Activated CD4-positive, CD25-positive, alpha-beta regulatory T cell treated with anti-CD3 and anti-CD28 coated beads, Interleukin-2, amount 50 U/mL, for 24 hours (primary cell): ENCODE measurements at regions not wholly inside any gene's neighbourhood (a gene's known extent, or its start where the extent isn't known, plus 50 kb on each side); places are given as distances from the start of the nearest gene placed in this dataset.

ENCODE experiments used
- ATAC-seq, 2 donors: fragments of 150-1000 bp; cut with Tn5 transposase; one replicate each; pipeline ENCODE4 v1.10.0; 2021; ENCODE audit warnings: mild to moderate bottlenecking in 1 of 2, moderate library complexity in 1 of 2

DNA sequence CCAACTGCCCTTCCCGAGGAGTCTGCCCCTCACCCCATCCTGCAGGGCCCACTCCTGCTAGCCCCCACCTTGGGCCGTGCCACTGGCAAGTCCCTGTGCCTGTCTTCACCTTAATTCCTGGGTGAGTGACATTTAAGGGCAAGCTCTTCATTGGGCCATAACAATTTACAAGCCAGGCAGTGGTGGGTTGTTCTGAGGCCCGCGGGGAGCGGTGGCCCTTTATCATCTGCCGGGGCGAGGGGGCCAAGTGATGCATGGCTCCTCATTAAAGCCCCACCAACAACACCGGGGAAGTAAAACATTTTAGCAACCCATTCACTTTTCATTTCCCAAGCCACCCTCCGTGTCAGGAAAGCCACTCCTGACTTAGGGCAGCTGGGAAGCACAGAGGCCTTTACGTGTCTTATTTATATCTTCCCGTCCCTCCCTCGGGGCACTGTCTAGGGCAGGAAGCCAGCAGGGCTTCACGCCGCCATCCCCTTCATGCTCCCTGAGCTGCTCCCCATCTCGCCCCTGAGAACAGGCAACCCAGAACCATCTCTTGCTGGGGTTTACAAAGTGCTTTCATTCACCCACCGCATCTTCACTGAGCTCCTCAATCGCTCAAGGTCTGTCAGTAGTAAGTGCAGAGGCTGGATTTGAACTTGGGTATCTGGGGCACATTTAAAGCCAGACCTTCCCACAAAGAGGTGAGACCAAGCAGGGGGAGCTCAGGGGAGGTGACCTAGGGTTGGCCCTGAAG lies 55.5 kb upstream of the CCDC167 start:
- ATAC-seq, result no peak

DNA sequence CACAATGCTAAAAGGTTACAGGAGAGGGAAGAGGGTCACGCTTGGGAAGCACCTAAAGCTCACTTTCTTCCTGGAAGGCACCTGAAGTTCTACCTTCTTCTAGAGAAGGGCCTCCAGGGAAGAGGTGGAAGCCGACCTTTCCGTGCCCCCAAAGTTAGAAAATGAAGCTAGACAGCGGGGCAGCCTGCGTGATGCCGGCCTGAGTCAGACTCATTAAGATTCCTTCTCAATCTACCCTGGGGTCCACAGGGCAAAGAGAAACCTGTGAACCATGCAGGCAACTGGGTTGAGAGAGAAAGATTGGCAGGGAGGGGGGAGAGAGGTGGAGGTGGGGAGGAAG lies 54.8 kb upstream of the CCDC167 start:
- no peak for ATAC-seq

DNA sequence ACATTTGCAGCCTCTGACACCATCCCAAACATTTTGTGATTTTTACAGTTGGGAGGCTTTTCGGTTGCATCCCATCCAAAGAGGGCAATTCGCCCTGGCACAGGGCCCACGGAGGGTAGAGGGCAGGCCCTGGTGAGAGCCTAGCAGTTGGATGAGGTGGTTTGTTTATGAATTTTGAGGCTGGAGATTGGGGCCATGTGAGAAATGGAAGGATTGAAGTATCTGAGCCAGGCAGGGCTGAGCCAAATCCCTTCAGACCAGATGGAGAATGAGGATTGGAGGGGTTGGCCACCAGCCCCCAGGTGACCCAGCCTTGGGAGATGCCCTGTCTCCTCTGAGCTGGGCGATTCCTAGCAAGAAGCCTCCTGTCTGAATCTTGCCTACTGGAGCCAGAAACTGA lies 52.6 kb upstream of the CCDC167 start:
- no peak for ATAC-seq

DNA sequence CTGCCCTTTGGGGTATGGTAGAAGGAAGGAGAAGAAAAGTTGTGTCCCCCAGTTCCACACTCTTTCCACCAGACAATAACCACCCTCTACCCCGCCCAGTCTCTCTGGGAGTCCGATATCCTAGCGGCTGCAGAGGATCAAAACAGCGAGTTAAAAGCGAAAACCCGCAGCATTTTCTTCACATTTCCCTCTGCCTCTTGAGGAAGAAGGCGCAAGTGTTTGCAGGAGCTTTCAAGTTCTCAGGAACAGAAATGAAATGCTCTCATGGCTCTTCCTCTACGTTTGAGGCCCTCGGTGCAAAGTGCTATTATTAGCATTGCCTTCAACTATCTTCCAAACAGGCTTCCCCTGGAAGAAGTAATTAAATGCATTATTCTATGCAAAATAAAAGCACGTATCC lies 52.2 kb upstream of the CCDC167 start:
- no peak for ATAC-seq

DNA sequence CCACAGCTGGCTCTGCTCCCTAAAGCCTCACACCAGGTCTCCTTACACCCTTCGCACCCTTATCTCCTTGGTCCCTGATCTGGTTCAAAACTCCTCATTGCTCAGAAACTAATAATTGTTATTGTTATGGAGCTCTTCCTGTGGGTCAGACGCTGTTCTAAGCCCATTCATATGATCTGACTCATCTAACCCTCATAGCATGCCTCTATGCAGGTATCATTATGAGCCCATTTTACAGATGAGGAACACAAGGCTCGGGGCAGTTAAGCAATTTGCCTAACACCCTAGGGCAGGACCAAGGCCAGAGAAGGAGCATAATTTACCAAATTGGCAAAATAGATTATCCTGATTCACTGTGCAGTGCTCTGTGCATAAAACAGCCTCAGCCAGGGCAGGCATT lies 51.8 kb upstream of the CCDC167 start:
- no peak for ATAC-seq

DNA sequence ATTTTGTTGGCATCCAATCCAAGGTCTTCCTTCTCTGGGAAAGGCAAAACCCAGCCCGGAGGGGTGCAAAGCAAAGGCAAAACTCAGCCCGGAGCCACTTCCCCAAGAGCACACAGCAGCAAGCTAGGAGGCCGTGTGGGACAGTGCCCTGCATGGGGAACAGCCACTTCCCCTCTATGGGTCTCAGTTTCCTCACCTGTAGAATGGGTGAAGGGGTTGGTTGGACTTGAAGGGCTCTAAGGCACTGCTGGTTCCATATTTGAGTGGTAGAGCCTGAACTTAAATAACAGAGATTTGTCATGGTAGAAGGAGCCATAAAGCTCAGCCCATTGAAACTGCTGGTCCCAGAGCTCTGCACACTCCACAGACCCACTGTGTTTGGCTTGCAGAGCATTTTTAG lies 51.3 kb upstream of the CCDC167 start:
- ATAC-seq, result no peak

DNA sequence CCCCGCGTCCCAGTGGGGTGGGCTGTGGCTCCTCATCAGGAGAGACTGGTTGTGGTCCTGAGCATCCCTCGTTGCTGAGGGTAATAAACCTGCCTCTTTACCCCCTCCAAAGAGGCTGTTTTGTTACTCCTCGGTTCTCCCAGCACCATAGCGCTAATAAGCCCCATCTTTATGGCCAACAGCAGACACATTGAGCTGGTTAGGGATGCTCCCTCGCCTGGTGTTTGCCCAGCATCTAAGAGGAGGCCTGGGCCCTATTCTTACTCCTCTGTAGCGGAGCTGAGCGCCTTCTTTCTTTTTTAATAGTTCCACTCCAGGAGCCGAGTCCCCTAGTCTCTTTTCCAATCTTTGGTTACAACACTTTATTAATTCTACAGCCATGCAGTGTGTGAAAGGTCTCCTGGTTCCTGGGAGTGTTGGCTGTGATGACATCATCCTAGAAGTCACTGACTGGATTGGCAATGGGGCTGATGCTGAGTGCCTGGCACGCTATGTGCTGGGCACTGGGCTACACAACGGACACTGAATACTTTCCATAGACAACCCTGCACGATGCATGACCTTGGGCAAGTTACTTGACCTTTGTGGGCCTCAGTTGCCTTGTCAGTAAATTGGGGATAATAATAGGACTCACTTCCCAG lies 50.6 kb upstream of the CCDC167 start:
- no peak for ATAC-seq

DNA sequence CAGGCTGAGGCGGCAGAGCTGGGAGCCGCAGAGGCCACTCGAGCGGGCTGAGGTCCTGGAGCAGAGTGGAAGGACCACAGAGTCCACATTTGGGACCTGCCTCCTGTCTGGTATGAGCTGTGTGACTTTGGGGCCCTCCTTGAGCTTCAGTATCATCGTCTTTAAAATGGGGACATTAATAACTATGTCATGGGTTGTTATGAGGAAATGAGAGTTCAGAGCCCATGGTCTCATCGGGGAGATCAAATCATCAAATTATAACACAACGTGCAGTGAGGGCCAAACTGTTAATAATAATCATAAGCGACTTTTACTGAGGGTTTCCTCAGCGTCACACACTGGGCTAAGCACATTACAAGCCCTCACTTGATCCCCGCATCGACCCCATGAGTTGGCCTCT lies 49.9 kb upstream of the CCDC167 start:
- ATAC-seq, result no peak
